ENCODE measurements at regions not wholly inside any gene's neighbourhood (a gene's known extent, or its start where the extent isn't known, plus 50 kb on each side); places are given as distances from the start of the nearest gene placed in this dataset.

GRCh38 chr2:9097239-9097638 lies 93.8 kb upstream of the MBOAT2 start:
- POLR2A ChIA-PET: no interaction called here
- H3K27ac ChIP-seq (ENCODE audit: extremely low read length, insufficient read depth, low read length): no peak overlapping the region
- in situ Hi-C loops (cut with HindIII; ENCODE audit: extremely low pct_ligation_motif_present, low pct_unique_long_range_greater_than_20kb): no loop called here

GRCh38 chr2:9096761-9097160 lies 93.3 kb upstream of the MBOAT2 start:
- 73% methylated on average over 12 of the region's 13 CpGs for WGBS (ENCODE audit: low lambda C conversion rate)
- intact Hi-C loops (cut with micrococcal nuclease; ENCODE audit: unreplicated experiment): no loop called here
- no TSS peak for BruUV-seq (replicated peaks)

More at GRCh38 chr2:9097239-9097638, 93.8 kb upstream of the MBOAT2 start:
- intact Hi-C loops (cut with micrococcal nuclease; ENCODE audit: unreplicated experiment): no loop called here
- Histone ChIP-seq H3K9me3 (ENCODE audit: low read length) (no peaks in the 10 kb centered on the region), H3K27me3 (ENCODE audit: control insufficient read depth in 1 of 2, insufficient read depth in 2 of 2, low read length in 2 of 2) (peaks cover 4 to 59% of the 10 kb centered on the region in 2 experiments; a peak in 4 of 5 replicates), H3K4me2 (ENCODE audit: low read depth, low read length) (no peak overlapping the region), H3K9ac (ENCODE audit: insufficient read depth, low read depth, low read length) (no peak overlapping the region), H3K36me3 (replicated peaks in 1 of 2; ENCODE audit: control insufficient read depth in 1 of 2, insufficient read depth in 2 of 2, low read length in 2 of 2) (no peaks in the 10 kb centered on the region), H4K20me1 (ENCODE audit: insufficient read depth, low read length) (no peaks in the 10 kb centered on the region), H2AFZ (ENCODE audit: low read length) (no peak overlapping the region), H3K4me3 (replicated peaks in 1 of 3; ENCODE audit: insufficient read depth in 1 of 3, low read depth in 2 of 3, low read length in 3 of 3) (no peak overlapping the region), H3K79me2 (ENCODE audit: insufficient read depth, low read length) (no peaks in the 10 kb centered on the region), H3K4me1 (ENCODE audit: insufficient read depth, low read length) (peaks cover 16% of the 10 kb centered on the region)
- TF ChIP-seq ZFP1 (CRISPR knock-in tag; IDR thresholded peaks at IDR 0.05) (no peak), ZBTB1 (CRISPR knock-in tag; IDR thresholded peaks at IDR 0.05; ENCODE audit: borderline replicate concordance) (no peak), ZNF709 (CRISPR knock-in tag; IDR thresholded peaks at IDR 0.05) (no peak), FOXJ3 (CRISPR knock-in tag; IDR thresholded peaks at IDR 0.05; ENCODE audit: borderline replicate concordance) (no peak), ZNF10 (CRISPR knock-in tag; IDR thresholded peaks at IDR 0.05; ENCODE audit: borderline replicate concordance, low read depth) (no peak), BCL6 (CRISPR knock-in tag; IDR thresholded peaks at IDR 0.05) (no peak), NBN (conservative IDR thresholded peaks at IDR 0.05) (no peak), GFI1 (CRISPR knock-in tag; IDR thresholded peaks at IDR 0.05; ENCODE audit: borderline replicate concordance) (no peak), ZNF24 (IDR thresholded peaks at IDR 0.05) (no peak)
- TF ChIP-seq, protein P1, sequence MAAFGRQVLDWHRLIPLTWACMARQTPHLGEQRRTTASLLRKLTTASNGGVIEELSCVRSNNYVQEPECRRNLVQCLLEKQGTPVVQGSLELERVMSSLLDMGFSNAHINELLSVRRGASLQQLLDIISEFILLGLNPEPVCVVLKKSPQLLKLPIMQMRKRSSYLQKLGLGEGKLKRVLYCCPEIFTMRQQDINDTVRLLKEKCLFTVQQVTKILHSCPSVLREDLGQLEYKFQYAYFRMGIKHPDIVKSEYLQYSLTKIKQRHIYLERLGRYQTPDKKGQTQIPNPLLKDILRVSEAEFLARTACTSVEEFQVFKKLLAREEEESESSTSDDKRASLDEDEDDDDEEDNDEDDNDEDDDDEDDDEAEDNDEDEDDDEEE (CRISPR knock-in tag; IDR thresholded peaks at IDR 0.05): no peak
- TF ChIP-seq, protein P2, sequence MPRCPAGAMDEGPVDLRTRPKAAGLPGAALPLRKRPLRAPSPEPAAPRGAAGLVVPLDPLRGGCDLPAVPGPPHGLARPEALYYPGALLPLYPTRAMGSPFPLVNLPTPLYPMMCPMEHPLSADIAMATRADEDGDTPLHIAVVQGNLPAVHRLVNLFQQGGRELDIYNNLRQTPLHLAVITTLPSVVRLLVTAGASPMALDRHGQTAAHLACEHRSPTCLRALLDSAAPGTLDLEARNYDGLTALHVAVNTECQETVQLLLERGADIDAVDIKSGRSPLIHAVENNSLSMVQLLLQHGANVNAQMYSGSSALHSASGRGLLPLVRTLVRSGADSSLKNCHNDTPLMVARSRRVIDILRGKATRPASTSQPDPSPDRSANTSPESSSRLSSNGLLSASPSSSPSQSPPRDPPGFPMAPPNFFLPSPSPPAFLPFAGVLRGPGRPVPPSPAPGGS (CRISPR knock-in tag; IDR thresholded peaks at IDR 0.05): no peak
- WGBS (ENCODE audit: low lambda C conversion rate): 52% methylated on average over 5 of the region's 8 CpGs
- FAIRE-seq (no peak), ATAC-seq (no peak), DNase-seq (ENCODE audit: low spot score) (no peak)
- BruUV-seq (replicated peaks): no TSS peak
- CTCF ChIA-PET (ENCODE audit: low intra/inter-chr PET ratio, low total read pairs): no interaction called here

More at GRCh38 chr2:9096761-9097160, 93.3 kb upstream of the MBOAT2 start:
- Histone ChIP-seq H3K9ac (ENCODE audit: insufficient read depth, low read depth, low read length) (no peak overlapping the region), H3K27me3 (ENCODE audit: control insufficient read depth in 1 of 2, insufficient read depth in 2 of 2, low read length in 2 of 2) (peaks cover 4 to 55% of the 10 kb centered on the region in 2 experiments; a peak in 4 of 5 replicates), H3K36me3 (replicated peaks in 1 of 2; ENCODE audit: control insufficient read depth in 1 of 2, insufficient read depth in 2 of 2, low read length in 2 of 2) (no peaks in the 10 kb centered on the region), H3K27ac (ENCODE audit: extremely low read length, insufficient read depth, low read length) (no peak overlapping the region), H4K20me1 (ENCODE audit: insufficient read depth, low read length) (no peaks in the 10 kb centered on the region), H2AFZ (ENCODE audit: low read length) (no peak overlapping the region), H3K79me2 (ENCODE audit: insufficient read depth, low read length) (no peaks in the 10 kb centered on the region), H3K4me2 (ENCODE audit: low read depth, low read length) (no peak overlapping the region), H3K4me1 (ENCODE audit: insufficient read depth, low read length) (peaks cover 16% of the 10 kb centered on the region), H3K9me3 (ENCODE audit: low read length) (no peaks in the 10 kb centered on the region), H3K4me3 (replicated peaks in 1 of 3; ENCODE audit: insufficient read depth in 1 of 3, low read depth in 2 of 3, low read length in 3 of 3) (no peak overlapping the region)
- ATAC-seq (no peak), DNase-seq (ENCODE audit: low spot score) (no peak), FAIRE-seq (no peak)
- POLR2A ChIA-PET: no interaction called here
- TF ChIP-seq FOXA1 (IDR thresholded peaks at IDR 0.05) (no peak), FOXA1 (CRISPR knock-in tag; IDR thresholded peaks at IDR 0.05) (no peak), ISX (CRISPR knock-in tag; conservative IDR thresholded peaks at IDR 0.05) (no peak), ZNF367 (CRISPR knock-in tag; IDR thresholded peaks at IDR 0.05; ENCODE audit: borderline replicate concordance) (no peak), POGZ (CRISPR knock-in tag; IDR thresholded peaks at IDR 0.05) (no peak), MAFF (IDR thresholded peaks at IDR 0.05; ENCODE audit: low read depth, low read length) (no peak), NAIF1 (CRISPR knock-in tag; IDR thresholded peaks at IDR 0.05; ENCODE audit: borderline replicate concordance) (no peak), NFRKB (IDR thresholded peaks at IDR 0.05) (no peak), SCMH1 (CRISPR knock-in tag; IDR thresholded peaks at IDR 0.05; ENCODE audit: borderline replicate concordance) (no peak), ZNF703 (CRISPR knock-in tag; IDR thresholded peaks at IDR 0.05; ENCODE audit: borderline replicate concordance) (no peak), SNAI1 (CRISPR knock-in tag; IDR thresholded peaks at IDR 0.05; ENCODE audit: borderline replicate concordance) (no peak), HNRNPUL1 (IDR thresholded peaks at IDR 0.05; ENCODE audit: low read depth, low read length) (no peak), TEAD2 (CRISPR knock-in tag; IDR thresholded peaks at IDR 0.05) (no peak), ZNF350 (CRISPR knock-in tag; IDR thresholded peaks at IDR 0.05; ENCODE audit: borderline replicate concordance, low read depth) (no peak)
- CTCF ChIA-PET (ENCODE audit: low intra/inter-chr PET ratio, low total read pairs): no interaction called here
- in situ Hi-C loops (cut with HindIII; ENCODE audit: extremely low pct_ligation_motif_present, low pct_unique_long_range_greater_than_20kb): no loop called here

Measured in HepG2 (cell line).